HG03045 (cell line): ENCODE measurements at regions not wholly inside any gene's neighbourhood (a gene's known extent, or its start where the extent isn't known, plus 50 kb on each side); places are given as distances from the start of the nearest gene placed in this dataset.
"Not testable (repeated sequence)": the region's sequence is repeated elsewhere in the genome, so short reads cannot be mapped to it uniquely, and the experiment has no call there.

Experiments used
- ATAC-seq: cut with Tn5 transposase; IDR thresholded peaks from one replicate; pipeline ENCODE4 v1.9.1; 2021; ENCODE audit warnings: mild to moderate bottlenecking, moderate library complexity; ENCODE audit not compliant: unreplicated experiment

- not testable (repeated sequence) for ATAC-seq
Observed at GRCh38 chr2:87559735-87560134, 188.2 kb upstream of the PLGLB2 start.

GRCh38 chr2:87565116-87565515 is 182.8 kb upstream of the PLGLB2 start:
- not testable (repeated sequence) for ATAC-seq

GRCh38 chr2:87566531-87566930 is 181.4 kb upstream of the PLGLB2 start:
- ATAC-seq: not testable (repeated sequence)

- ATAC-seq: not testable (repeated sequence)
Observed at GRCh38 chr2:87567093-87567492, 180.8 kb upstream of the PLGLB2 start.

- ATAC-seq: not testable (repeated sequence)
Observed at GRCh38 chr2:87567912-87568311, 180.0 kb upstream of the PLGLB2 start.

- not testable (repeated sequence) for ATAC-seq
Observed at GRCh38 chr2:87568554-87569278, 179.2 kb upstream of the PLGLB2 start.

GRCh38 chr2:87569689-87570397 is 178.0 kb upstream of the PLGLB2 start:
- not testable (repeated sequence) for ATAC-seq

GRCh38 chr2:87571889-87572465 is 175.9 kb upstream of the PLGLB2 start:
- not testable (repeated sequence) for ATAC-seq

- not testable (repeated sequence) for ATAC-seq
Observed at GRCh38 chr2:87572906-87573305, 175.0 kb upstream of the PLGLB2 start.

GRCh38 chr2:87573386-87574192 is 174.3 kb upstream of the PLGLB2 start:
- ATAC-seq: not testable (repeated sequence)

- ATAC-seq: not testable (repeated sequence)
Observed at GRCh38 chr2:87574193-87575119, 173.4 kb upstream of the PLGLB2 start.

- ATAC-seq: not testable (repeated sequence)
Observed at GRCh38 chr2:87575138-87575537, 172.7 kb upstream of the PLGLB2 start.

GRCh38 chr2:87577358-87577757 is 170.5 kb upstream of the PLGLB2 start:
- not testable (repeated sequence) for ATAC-seq

GRCh38 chr2:87582152-87582551 is 165.7 kb upstream of the PLGLB2 start:
- not testable (repeated sequence) for ATAC-seq

GRCh38 chr2:87582579-87582978 is 165.3 kb upstream of the PLGLB2 start:
- not testable (repeated sequence) for ATAC-seq

- not testable (repeated sequence) for ATAC-seq
Observed at GRCh38 chr2:87583370-87583769, 164.5 kb upstream of the PLGLB2 start.

- not testable (repeated sequence) for ATAC-seq
Observed at GRCh38 chr2:87583803-87584202, 164.1 kb upstream of the PLGLB2 start.

- ATAC-seq: not testable (repeated sequence)
Observed at GRCh38 chr2:87584268-87584906, 163.5 kb upstream of the PLGLB2 start.

- ATAC-seq: not testable (repeated sequence)
Observed at GRCh38 chr2:87587934-87588333, 160.0 kb upstream of the PLGLB2 start.
